Breast epithelium (tissue), 3 donors: ENCODE measurements at regions not wholly inside any gene's neighbourhood (a gene's known extent, or its start where the extent isn't known, plus 50 kb on each side); places are given as distances from the start of the nearest gene placed in this dataset.

Experiments
- CTCF ChIP-seq, 3 donors: fragments of 450-650 bp; IDR thresholded peaks; one replicate each; pipeline ENCODE4 v1.5.1; 2016 to 2017; ENCODE audit warnings: antibody characterized with exemption in 3 of 3, mild to moderate bottlenecking in 3 of 3, moderate library complexity in 3 of 3
- POLR2A ChIP-seq: fragments of 450-650 bp; IDR thresholded peaks from one replicate; pipeline ENCODE4 v1.6.1; 2016; ENCODE audit warnings: antibody characterized with exemption, mild to moderate bottlenecking, moderate library complexity
- POLR2AphosphoS5 ChIP-seq, 3 donors: sonication (generic); formaldehyde crosslinking; IDR thresholded peaks; one replicate each; pipeline ENCODE4 v1.6.1; 2017; ENCODE audit warnings: antibody characterized with exemption in 3 of 3

- TF ChIP-seq POLR2AphosphoS5 (IDR thresholded peaks at IDR 0.05) (no peak), CTCF (IDR thresholded peaks at IDR 0.05) (no peak), POLR2A (no peak)
These were observed 54.0 kb downstream of the UTRN start for GRCh38 chr6:144338951-144339700.
